GM12865 (cell line): ENCODE measurements at regions not wholly inside any gene's neighbourhood (a gene's known extent, or its start where the extent isn't known, plus 50 kb on each side); places are given as distances from the start of the nearest gene placed in this dataset.

Source experiments
- DNase-seq: peaks from one replicate; pipeline ENCODE4 v3.0.0; 2010; ENCODE audit warnings: low read depth
- H3K4me3 ChIP-seq: 2 replicates; pipeline ENCODE4 v1.5.1; 2011; ENCODE audit warnings: mild to moderate bottlenecking, low read depth, low read length, control low read depth
- CTCF ChIP-seq: IDR thresholded peaks from 2 replicates; pipeline ENCODE4 v1.5.1; 2011; ENCODE audit warnings: low read length, control low read depth, low read depth, inconsistent platforms; ENCODE audit not compliant: insufficient read depth; ENCODE audit errors: missing control alignments

- no peak for DNase-seq
- TF ChIP-seq CTCF, result no peak
- H3K4me3 ChIP-seq, result no peak overlapping the region
Measured at GRCh38 chr13:50599927-50600326, 243.6 kb downstream of the DLEU7 start.

DNA sequence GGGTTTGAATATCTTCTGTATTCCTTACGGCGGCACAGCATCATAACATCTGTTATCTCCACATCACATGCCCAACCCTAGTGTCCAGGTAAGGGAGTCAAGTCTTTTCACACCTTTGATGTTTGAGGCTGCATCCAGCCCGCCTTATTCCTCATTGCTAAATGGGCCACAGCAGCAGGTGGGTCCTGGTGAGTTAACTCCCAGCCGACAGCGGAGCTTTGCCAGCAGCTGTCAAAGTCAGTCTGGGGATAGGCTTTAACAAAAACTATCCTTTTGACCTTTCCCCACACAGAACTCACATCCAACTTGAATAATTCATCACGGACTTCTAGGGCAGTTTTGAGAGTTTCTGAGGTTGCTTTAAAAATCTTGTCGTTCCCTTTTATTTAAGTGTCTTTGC lies 235.1 kb downstream of the DLEU7 start:
- no peak for DNase-seq
- TF ChIP-seq CTCF, result no peak
- no peak overlapping the region for H3K4me3 ChIP-seq

- DNase-seq, result no peak
- no peak overlapping the region for H3K4me3 ChIP-seq
- no peak for TF ChIP-seq CTCF
Measured at GRCh38 chr13:50609011-50609410, 234.5 kb downstream of the DLEU7 start.

DNA sequence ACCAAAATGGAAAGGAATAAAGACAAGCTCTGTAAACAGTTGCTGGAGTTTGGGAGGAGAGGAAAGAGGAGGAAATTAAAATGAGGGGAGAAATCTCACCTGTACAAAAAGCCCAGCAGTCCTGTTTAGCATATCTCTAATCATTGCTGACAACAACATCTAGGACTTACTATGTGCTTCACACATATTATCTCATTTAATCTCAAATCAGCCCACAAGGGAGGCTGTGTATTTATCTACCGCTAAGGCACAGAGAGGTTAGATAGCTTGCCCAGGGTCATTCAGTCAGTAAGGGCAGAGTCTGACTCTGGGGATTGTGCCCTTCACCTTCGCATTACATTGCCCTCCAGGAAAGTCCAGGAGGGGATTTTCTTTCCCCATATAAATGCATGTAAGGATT lies 233.3 kb downstream of the DLEU7 start:
- no peak for TF ChIP-seq CTCF
- no peak overlapping the region for H3K4me3 ChIP-seq
- no peak for DNase-seq

DNA sequence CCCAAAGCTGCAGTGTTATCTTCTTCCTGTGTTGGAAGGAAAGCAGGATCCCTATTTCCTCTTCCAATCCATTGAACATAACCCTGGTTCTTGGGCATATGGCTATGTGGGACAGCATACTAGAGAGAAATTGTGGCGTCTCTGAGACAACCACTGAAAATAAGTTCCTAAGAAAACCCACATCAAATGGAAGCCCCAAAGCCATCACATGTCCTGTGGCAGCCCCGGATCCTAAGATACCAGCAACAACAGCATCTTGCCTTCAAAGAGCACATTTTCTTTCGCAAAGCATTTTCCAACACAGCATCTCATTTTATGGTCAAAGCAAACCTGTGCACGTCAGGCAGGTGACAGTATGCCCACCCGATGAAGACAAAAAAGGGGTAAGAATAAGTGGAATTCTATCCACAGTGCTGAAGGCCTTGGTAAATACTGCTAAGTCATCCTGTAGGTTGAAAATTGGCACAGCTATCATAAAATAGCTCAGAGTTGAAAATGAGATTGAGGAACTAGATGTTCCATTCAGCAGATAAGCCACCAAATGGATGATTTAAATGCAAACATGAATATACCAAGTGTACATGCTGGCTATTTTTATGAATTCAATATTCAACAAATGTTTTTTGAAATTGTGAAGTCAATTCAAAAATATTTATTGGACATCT lies 232.2 kb downstream of the DLEU7 start:
- H3K4me3 ChIP-seq, result no peak overlapping the region
- TF ChIP-seq CTCF, result no peak
- no peak for DNase-seq

GRCh38 chr13:50612717-50613116 lies 230.8 kb downstream of the DLEU7 start:
- TF ChIP-seq CTCF, result no peak
- H3K4me3 ChIP-seq, result no peak overlapping the region
- DNase-seq, result peak; percentile 18

DNA sequence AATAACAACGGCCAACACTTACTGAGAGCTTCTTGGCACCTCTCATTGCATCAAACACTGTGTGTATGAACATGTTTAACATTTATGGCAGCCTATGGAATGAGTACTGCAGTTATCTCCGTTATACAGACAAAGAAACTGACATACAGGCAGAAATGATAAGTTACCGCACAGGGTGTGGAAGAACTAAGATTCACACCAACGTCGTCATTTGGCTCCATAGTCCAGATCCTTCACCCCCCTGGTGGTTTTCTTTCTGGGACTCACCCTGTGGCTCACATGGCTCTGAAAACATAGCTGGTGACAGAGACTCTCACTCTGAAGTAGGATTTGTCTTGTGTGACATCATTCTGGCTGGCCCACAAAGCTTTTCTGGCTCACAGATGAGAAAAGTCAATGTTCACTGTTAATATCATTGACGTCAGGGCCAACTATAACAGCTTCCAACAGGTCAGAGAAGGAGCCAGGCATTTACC lies 230.1 kb downstream of the DLEU7 start:
- H3K4me3 ChIP-seq, result no peak overlapping the region
- DNase-seq, result no peak
- TF ChIP-seq CTCF, result no peak
